HG03439 (cell line): ENCODE measurements at regions not wholly inside any gene's neighbourhood (a gene's known extent, or its start where the extent isn't known, plus 50 kb on each side); places are given as distances from the start of the nearest gene placed in this dataset.
"Not testable (repeated sequence)": the region's sequence is repeated elsewhere in the genome, so short reads cannot be mapped to it uniquely, and the experiment has no call there.

Experiments used
- ATAC-seq: cut with Tn5 transposase; IDR thresholded peaks from one replicate; pipeline ENCODE4 v1.9.1; 2021; ENCODE audit warnings: mild to moderate bottlenecking, moderate library complexity; ENCODE audit not compliant: unreplicated experiment

GRCh38 chr3:194032828-194033435 lies 103.0 kb upstream of the HES1 start:
- no peak for ATAC-seq

GRCh38 chr3:194034346-194035336 lies 101.3 kb upstream of the HES1 start:
- ATAC-seq = no peak

- no peak for ATAC-seq
Observed at GRCh38 chr3:194035406-194036138, 100.4 kb upstream of the HES1 start.

GRCh38 chr3:194036842-194037241 lies 99.1 kb upstream of the HES1 start:
- ATAC-seq = no peak

GRCh38 chr3:194038346-194038745 lies 97.6 kb upstream of the HES1 start:
- ATAC-seq = not testable (repeated sequence)

- no peak for ATAC-seq
Observed at GRCh38 chr3:194038960-194039359, 97.0 kb upstream of the HES1 start.

GRCh38 chr3:194040516-194041273 lies 95.3 kb upstream of the HES1 start:
- no peak for ATAC-seq

- no peak for ATAC-seq
Observed at GRCh38 chr3:194042927-194043326, 93.0 kb upstream of the HES1 start.

- ATAC-seq = no peak
Observed at GRCh38 chr3:194043516-194043915, 92.4 kb upstream of the HES1 start.

- ATAC-seq = peak; percentile 56
Observed at GRCh38 chr3:194045289-194045688, 90.7 kb upstream of the HES1 start.

GRCh38 chr3:194045919-194046318 lies 90.0 kb upstream of the HES1 start:
- ATAC-seq = no peak

GRCh38 chr3:194046531-194046930 lies 89.4 kb upstream of the HES1 start:
- ATAC-seq = no peak

- ATAC-seq = no peak
Observed at GRCh38 chr3:194046995-194047645, 88.8 kb upstream of the HES1 start.

GRCh38 chr3:194049394-194049793 lies 86.6 kb upstream of the HES1 start:
- ATAC-seq = no peak

- ATAC-seq = no peak
Observed at GRCh38 chr3:194050782-194051320, 85.1 kb upstream of the HES1 start.

GRCh38 chr3:194051366-194052149 lies 84.4 kb upstream of the HES1 start:
- no peak for ATAC-seq

GRCh38 chr3:194053136-194053535 lies 82.8 kb upstream of the HES1 start:
- ATAC-seq = no peak

GRCh38 chr3:194054016-194054415 lies 81.9 kb upstream of the HES1 start:
- ATAC-seq = no peak

- ATAC-seq = no peak
Observed at GRCh38 chr3:194054540-194054939, 81.4 kb upstream of the HES1 start.
